ENCODE measurements at regions not wholly inside any gene's neighbourhood (a gene's known extent, or its start where the extent isn't known, plus 50 kb on each side); places are given as distances from the start of the nearest gene placed in this dataset.

GRCh38 chr16:17647879-17648872 is 177.4 kb upstream of the XYLT1 start:
- no peak for DNase-seq

- DNase-seq = no peak
These were observed 173.2 kb upstream of the XYLT1 start for GRCh38 chr16:17643935-17644334.

GRCh38 chr16:17641990-17642389 is 171.2 kb upstream of the XYLT1 start:
- no peak for DNase-seq

GRCh38 chr16:17638134-17638533 is 167.4 kb upstream of the XYLT1 start:
- DNase-seq = no peak

- no peak for DNase-seq
These were observed 164.4 kb upstream of the XYLT1 start for GRCh38 chr16:17635183-17635582.

- no peak for DNase-seq
These were observed 162.6 kb upstream of the XYLT1 start for GRCh38 chr16:17633181-17633951.

GRCh38 chr16:17632667-17633066 is 161.9 kb upstream of the XYLT1 start:
- DNase-seq = no peak

GRCh38 chr16:17629936-17630335 is 159.2 kb upstream of the XYLT1 start:
- DNase-seq = no peak

GRCh38 chr16:17628983-17629382 is 158.2 kb upstream of the XYLT1 start:
- no peak for DNase-seq

GRCh38 chr16:17622366-17622765 is 151.6 kb upstream of the XYLT1 start:
- no peak for DNase-seq

GRCh38 chr16:17619261-17619660 is 148.5 kb upstream of the XYLT1 start:
- DNase-seq = no peak

- no peak for DNase-seq
These were observed 146.3 kb upstream of the XYLT1 start for GRCh38 chr16:17617021-17617552.

GRCh38 chr16:17612336-17612735 is 141.6 kb upstream of the XYLT1 start:
- DNase-seq = no peak

- DNase-seq = no peak
These were observed 136.8 kb upstream of the XYLT1 start for GRCh38 chr16:17607609-17608008.

GRCh38 chr16:17607075-17607509 is 136.3 kb upstream of the XYLT1 start:
- no peak for DNase-seq

GRCh38 chr16:17606460-17606859 is 135.7 kb upstream of the XYLT1 start:
- DNase-seq = no peak

- no peak for DNase-seq
These were observed 135.0 kb upstream of the XYLT1 start for GRCh38 chr16:17605784-17606183.

- no peak for DNase-seq
These were observed 132.9 kb upstream of the XYLT1 start for GRCh38 chr16:17603626-17604025.

GRCh38 chr16:17602678-17603077 is 131.9 kb upstream of the XYLT1 start:
- no peak for DNase-seq

- DNase-seq = no peak
These were observed 128.2 kb upstream of the XYLT1 start for GRCh38 chr16:17598968-17599367.

- no peak for DNase-seq
These were observed 121.1 kb upstream of the XYLT1 start for GRCh38 chr16:17591655-17592405.
